IPS-15b (cell line): ENCODE measurements at regions not wholly inside any gene's neighbourhood (a gene's known extent, or its start where the extent isn't known, plus 50 kb on each side); places are given as distances from the start of the nearest gene placed in this dataset.
"Not testable (repeated sequence)": the region's sequence is repeated elsewhere in the genome, so short reads cannot be mapped to it uniquely, and the experiment has no call there.

Experiments used
- H3K27me3 ChIP-seq: one replicate; pipeline ENCODE4 v1.6.1; 2013; ENCODE audit warnings: low read length; ENCODE audit not compliant: control insufficient read depth, insufficient read depth
- H3K36me3 ChIP-seq: one replicate; pipeline ENCODE4 v1.6.1; 2013; ENCODE audit warnings: low read length; ENCODE audit not compliant: control insufficient read depth, insufficient read depth
- H3K4me1 ChIP-seq: one replicate; pipeline ENCODE4 v1.6.1; 2013; ENCODE audit warnings: mild to moderate bottlenecking, low read length; ENCODE audit not compliant: control insufficient read depth, insufficient read depth
- H3K4me3 ChIP-seq: one replicate; pipeline ENCODE4 v1.5.1; 2013; ENCODE audit warnings: low read depth, low read length
- H3K9ac ChIP-seq: one replicate; pipeline ENCODE4 v1.6.1; 2013; ENCODE audit warnings: low read depth, mild to moderate bottlenecking, low read length
- H3K9me3 ChIP-seq: one replicate; pipeline ENCODE4 v1.6.1; 2013; ENCODE audit warnings: mild to moderate bottlenecking, low read length; ENCODE audit not compliant: control insufficient read depth, insufficient read depth

DNA sequence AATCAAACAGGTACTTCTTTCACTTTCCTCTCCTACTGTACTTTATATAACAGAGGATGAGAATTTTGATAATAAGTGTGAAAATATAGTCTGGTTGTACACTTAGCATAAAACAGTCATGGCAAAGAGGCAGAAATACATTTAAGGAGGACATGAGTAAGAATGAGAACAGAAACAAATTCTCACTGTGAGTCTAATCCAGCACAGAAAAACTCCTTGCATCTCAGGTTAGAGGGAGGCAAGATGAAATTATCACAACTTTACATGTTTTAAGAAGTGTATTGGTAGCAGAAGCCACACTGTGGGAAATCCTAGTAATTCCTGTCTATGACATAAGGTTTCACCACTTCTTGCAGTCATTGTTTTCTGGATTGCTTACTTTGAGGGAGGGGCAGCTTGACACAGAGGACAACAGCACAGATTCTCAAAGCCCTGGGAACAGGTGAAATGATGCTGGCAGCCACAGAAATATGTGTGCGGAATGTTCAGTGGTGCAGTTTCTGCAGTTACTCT is 733.6 kb upstream of the GBE1 start:
- H3K9me3 ChIP-seq, result no peaks in the 10 kb centered on the region
- H3K27me3 ChIP-seq, result no peaks in the 10 kb centered on the region
- no peaks in the 10 kb centered on the region for H3K4me1 ChIP-seq
- H3K9ac ChIP-seq, result no peak overlapping the region
- H3K36me3 ChIP-seq, result no peaks in the 10 kb centered on the region
- H3K4me3 ChIP-seq, result no peak overlapping the region

DNA sequence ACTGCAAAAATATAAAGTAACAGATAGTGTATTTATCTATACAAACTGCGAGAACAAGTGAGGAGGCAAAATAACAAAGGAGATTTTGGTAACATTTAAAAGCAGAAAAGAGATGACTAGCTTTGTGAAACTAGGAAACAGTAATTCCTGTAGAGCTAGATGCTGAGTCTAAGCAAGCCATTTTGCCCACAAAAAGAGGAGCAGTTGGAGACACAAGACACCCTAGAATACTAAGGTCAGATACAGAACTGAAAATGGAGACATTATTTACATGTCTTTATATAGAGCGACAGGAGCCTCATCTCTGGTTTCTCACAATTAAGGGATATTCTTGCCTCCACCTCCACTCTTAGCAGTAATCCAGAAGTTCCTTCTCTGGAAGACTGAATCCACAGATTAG is 732.4 kb upstream of the GBE1 start:
- H3K4me3 ChIP-seq, result no peak overlapping the region
- no peaks in the 10 kb centered on the region for H3K27me3 ChIP-seq
- no peak overlapping the region for H3K9ac ChIP-seq
- H3K9me3 ChIP-seq, result no peaks in the 10 kb centered on the region
- H3K36me3 ChIP-seq, result no peaks in the 10 kb centered on the region
- H3K4me1 ChIP-seq, result no peaks in the 10 kb centered on the region

GRCh38 chr3:82475306-82475705 is 713.9 kb upstream of the GBE1 start:
- Histone ChIP-seq H3K27me3 (no peaks in the 10 kb centered on the region), H3K9me3 (peaks cover 6% of the 10 kb centered on the region), H3K36me3 (no peaks in the 10 kb centered on the region), H3K4me1 (no peaks in the 10 kb centered on the region), H3K4me3 (no peak overlapping the region), H3K9ac (no peak overlapping the region)

DNA sequence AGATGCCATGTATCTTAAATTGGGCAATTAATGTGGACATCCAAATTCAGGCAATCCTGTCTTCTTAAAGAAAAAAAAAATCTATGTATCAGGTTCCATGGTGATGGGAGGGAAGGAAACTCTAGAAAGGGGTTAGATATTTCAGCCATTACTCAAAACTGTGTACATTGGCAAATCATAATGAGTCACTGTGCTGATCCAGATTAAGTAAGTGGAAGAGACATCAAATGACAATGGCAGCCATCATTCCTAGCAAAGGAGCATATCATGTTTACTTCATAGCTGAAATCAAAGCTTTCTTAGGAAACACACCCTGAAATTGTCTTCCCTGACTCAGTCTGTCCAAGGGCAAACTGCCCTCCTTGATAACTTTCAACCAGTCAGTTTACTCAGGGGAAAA is 713.3 kb upstream of the GBE1 start:
- Histone ChIP-seq H3K36me3 (no peaks in the 10 kb centered on the region), H3K4me3 (no peak overlapping the region), H3K9ac (no peak overlapping the region), H3K27me3 (no peaks in the 10 kb centered on the region), H3K9me3 (peaks cover 6% of the 10 kb centered on the region), H3K4me1 (no peaks in the 10 kb centered on the region)

- Histone ChIP-seq H3K4me1 (no peaks in the 10 kb centered on the region), H3K9ac (no peak overlapping the region), H3K4me3 (no peak overlapping the region), H3K27me3 (no peaks in the 10 kb centered on the region), H3K9me3 (peaks cover 6% of the 10 kb centered on the region), H3K36me3 (no peaks in the 10 kb centered on the region)
Observed at GRCh38 chr3:82473864-82474541, 712.6 kb upstream of the GBE1 start.

GRCh38 chr3:82467051-82467450 is 705.6 kb upstream of the GBE1 start:
- Histone ChIP-seq H3K36me3 (no peaks in the 10 kb centered on the region), H3K9ac (no peak overlapping the region), H3K4me3 (no peak overlapping the region), H3K4me1 (no peaks in the 10 kb centered on the region), H3K9me3 (no peaks in the 10 kb centered on the region), H3K27me3 (no peaks in the 10 kb centered on the region)

DNA sequence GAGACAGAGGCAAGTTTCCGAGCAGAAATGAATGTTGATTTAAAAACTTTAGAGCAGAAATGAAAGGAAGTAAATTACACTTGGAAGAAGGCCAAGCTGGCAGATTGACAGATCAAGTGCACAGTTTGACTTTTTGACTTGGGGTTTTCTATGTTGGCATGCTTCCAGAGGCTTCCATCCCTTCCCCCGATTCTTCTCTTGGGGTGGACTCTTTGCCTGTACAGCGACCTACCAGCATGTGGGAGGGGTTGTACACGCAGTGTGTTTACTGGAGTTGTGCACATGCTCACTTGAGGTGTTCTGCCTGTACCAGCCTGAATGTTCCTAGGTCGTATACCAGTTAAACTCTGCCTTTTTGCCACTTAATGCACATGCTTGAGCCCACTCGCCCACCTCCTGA is 701.5 kb upstream of the GBE1 start:
- Histone ChIP-seq H3K4me3 (no peak overlapping the region), H3K9ac (no peak overlapping the region), H3K4me1 (peaks cover 10% of the 10 kb centered on the region), H3K9me3 (no peaks in the 10 kb centered on the region), H3K27me3 (no peaks in the 10 kb centered on the region), H3K36me3 (no peaks in the 10 kb centered on the region)

DNA sequence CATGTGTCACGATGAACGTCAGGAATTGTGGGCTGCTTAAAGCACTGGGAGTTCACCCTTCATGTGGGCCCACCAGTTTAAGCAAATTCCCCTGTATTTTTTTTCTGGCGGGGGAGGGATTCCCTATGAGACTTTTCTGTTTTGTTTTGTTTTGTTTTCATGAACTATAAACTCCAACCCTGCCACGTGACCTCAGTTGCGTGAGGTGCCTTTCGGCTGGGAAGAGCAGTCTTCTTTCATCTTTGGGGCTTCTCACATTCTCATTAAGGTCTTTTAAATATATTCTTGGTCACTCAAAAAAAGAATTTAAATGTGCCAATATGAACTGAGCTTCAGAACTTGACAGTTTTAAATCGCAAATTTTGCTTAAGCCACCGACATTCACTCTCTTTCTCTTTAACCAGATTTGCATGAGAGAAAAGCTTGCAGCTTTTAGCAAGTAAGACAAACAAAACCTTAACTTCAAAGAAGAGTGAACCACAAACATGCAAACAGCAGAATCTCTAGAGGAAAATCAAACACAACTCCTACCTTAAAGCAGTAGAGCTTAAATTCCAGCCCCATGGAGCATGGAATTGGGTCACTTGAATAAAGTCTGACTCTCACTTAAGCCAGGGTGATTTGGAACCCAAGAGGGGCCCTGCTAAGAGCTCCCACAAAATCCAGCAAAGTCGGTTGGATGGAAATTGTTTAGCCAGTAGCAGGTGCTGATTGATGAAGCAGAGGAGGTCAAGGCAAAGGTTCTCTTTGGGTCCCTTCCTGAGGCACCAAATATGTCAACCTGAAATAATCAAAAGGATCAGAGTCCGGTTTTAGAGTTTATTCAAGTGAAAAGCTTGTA is 699.8 kb upstream of the GBE1 start:
- Histone ChIP-seq H3K9me3 (no peaks in the 10 kb centered on the region), H3K36me3 (no peaks in the 10 kb centered on the region), H3K4me3 (no peak overlapping the region), H3K27me3 (no peaks in the 10 kb centered on the region), H3K9ac (no peak overlapping the region), H3K4me1 (peaks cover 10% of the 10 kb centered on the region)

GRCh38 chr3:82448320-82448719 is 686.9 kb upstream of the GBE1 start:
- Histone ChIP-seq H3K27me3 (no peaks in the 10 kb centered on the region), H3K9ac (no peak overlapping the region), H3K9me3 (peaks cover 8% of the 10 kb centered on the region), H3K36me3 (no peaks in the 10 kb centered on the region), H3K4me1 (no peaks in the 10 kb centered on the region), H3K4me3 (no peak overlapping the region)

- H3K4me3 ChIP-seq, H3K36me3 ChIP-seq, H3K27me3 ChIP-seq, H3K9me3 ChIP-seq, H3K9ac ChIP-seq: not testable (repeated sequence)
- H3K4me1 ChIP-seq, result peaks cover 20% of the 10 kb centered on the region
Observed at GRCh38 chr3:82428821-82429220, 667.4 kb upstream of the GBE1 start.

DNA sequence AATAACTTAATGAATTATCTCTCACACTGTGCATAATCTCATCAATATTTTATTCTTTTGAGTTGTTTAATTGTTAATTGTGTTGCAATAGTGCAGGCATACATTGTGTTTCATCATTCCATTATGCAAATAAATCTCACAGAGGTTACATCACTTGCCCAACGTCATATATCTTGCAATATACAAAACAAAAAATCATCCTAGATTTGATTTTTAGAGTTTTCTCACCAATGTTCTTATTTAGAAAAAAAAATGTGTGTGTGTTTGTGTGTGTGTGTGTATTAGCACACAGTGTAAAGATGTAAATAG is 662.5 kb upstream of the GBE1 start:
- Histone ChIP-seq H3K9ac (no peak overlapping the region), H3K9me3 (no peaks in the 10 kb centered on the region), H3K36me3 (no peaks in the 10 kb centered on the region)

More for the DNA sequence above, 662.5 kb upstream of the GBE1 start:
- Histone ChIP-seq H3K27me3 (no peaks in the 10 kb centered on the region), H3K4me1 (peaks cover 23% of the 10 kb centered on the region), H3K4me3 (no peak overlapping the region)
